ENCODE measurements at regions not wholly inside any gene's neighbourhood (a gene's known extent, or its start where the extent isn't known, plus 50 kb on each side); places are given as distances from the start of the nearest gene placed in this dataset.

- no peak for DNase-seq (ENCODE audit: low spot score)
Observed at GRCh38 chr18:43482136-43482535, 204.8 kb upstream of the SYT4 start.

DNA sequence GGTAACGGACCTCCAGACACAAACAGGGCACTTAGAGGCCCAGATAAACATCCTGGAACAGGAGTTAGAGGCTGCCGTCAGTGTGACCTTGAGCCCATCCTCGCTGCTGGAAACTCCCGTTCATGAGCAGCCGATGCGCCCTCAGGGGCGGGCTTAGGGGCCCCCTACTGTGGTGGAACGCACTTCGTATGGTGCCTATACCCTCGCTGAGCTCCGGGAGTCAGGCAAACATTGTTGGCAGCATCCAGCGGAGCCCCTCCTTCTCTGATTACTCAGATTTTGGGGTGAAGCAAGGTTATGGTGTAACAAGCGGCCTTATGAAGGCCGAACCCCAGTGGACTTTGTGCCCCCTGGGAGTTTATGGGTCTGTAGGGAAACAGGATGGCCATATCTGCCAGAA, 205.3 kb upstream of the SYT4 start:
- DNase-seq (ENCODE audit: low spot score): no peak

DNA sequence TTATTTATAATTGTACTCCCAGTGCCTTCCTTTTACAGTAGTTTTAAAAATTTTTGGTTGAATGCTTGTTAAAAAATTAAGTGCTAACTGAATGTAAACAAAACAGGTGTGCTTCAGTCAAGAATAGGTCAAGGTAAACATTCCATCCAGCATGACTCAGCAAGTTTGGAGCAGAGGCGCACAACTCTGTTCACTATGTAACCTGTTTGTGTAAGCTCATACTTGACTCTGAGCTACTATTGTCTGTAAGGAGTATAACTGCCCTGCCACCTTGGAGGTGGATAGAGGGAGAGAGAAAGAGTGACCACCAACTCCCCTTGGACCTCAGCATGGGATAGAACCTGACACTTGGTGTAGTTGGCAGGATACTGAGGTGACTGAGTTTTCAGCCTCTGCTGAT, 207.4 kb upstream of the SYT4 start:
- DNase-seq (ENCODE audit: low spot score): no peak

GRCh38 chr18:43485545-43485963, 208.3 kb upstream of the SYT4 start:
- no peak for DNase-seq (ENCODE audit: low spot score)

- DNase-seq (ENCODE audit: low spot score): no peak
Observed at GRCh38 chr18:43486462-43486861, 209.2 kb upstream of the SYT4 start.

DNA sequence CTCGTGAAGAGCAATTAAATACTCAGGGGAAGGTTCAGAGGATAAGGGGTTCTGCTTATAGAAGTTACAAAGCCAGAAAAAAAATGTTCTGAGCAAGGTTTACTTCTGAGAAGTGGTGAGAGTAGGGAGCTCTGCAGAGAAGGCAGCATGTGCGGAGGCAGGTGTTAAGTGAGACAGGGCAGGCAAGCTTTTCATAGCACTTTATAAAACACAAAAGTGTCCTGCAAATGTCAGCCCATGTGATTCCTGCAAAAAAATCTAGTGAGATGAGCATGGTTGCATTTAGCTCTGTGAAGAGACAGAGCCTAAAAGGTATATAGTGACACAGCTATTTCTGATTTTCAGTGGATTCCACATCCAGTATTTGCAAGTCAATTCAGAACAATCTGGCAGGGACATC, 223.8 kb upstream of the SYT4 start:
- no peak for DNase-seq (ENCODE audit: low spot score)

DNA sequence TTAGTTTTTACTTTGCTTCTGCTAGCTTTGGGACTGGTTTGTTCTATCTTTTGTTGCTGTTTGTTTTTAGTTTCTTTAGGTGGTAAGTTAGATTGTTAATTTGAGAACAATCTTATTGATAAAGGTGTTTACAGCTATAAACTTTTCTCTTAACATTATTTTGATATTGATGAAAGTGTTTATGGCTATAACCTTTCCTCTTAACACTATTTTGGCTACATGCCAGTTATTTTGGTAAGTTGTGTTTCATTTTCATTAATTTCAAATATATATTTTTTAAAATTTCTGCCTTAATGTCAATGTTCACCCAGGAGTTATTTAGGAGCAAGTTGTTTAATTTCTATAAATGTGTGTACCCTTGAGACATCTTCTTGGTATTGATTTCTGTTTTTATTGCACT, 229.6 kb upstream of the SYT4 start:
- no peak for DNase-seq (ENCODE audit: low spot score)

DNA sequence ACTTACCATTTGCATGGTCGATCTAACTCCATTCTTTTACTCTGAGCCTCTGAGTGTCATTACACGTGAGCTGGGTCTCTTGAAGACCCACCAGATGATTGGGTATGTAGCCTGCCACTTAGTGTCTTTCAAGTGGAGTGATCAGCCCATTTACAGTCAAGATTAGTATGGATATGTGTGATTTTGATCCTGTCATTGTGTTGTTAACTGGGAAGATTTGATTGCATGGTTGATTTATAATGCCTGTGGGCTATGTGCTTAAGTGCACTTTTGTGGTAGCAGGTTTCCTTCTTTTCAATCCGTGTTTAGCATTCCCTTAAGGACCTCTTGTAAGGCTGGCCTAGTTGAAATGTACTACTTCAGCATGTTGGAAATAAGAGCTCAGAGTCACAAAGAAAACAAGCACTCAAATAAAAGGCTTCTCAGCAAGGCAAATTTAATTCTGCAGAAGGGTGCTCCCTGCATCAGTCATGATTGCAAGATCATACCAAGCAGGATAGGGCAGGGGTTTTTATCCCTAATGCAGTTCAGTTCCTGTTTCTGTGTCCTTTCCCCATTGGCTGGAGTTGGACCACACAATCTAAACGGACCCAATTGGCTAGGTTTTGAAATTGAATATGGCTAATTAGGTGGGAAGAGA, 230.7 kb upstream of the SYT4 start:
- DNase-seq (ENCODE audit: low spot score): no peak

DNA sequence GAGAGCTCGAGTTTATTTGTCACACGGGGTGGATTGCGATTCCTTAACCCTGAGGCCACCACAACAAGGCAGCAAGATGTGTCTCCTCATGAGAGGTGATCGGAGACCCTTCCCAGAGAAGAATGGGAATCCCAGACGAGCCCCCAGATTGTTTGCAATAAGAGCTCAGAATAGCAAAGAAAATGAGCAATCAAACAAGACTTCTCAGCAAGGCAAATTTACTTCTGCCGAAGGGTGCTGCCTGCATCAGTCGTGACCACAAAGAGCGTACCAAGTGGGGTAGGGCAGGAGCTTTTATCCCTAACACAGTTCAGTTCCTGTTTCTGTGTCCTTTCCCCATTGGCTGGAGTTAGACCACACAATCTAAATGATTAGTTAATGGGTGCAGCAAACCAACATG, 237.5 kb upstream of the SYT4 start:
- DNase-seq (ENCODE audit: low spot score): no peak

GRCh38 chr18:43515481-43515880, 238.2 kb upstream of the SYT4 start:
- DNase-seq (ENCODE audit: low spot score): no peak

GRCh38 chr18:43524260-43524659, 247.0 kb upstream of the SYT4 start:
- no peak for DNase-seq (ENCODE audit: low spot score)

DNA sequence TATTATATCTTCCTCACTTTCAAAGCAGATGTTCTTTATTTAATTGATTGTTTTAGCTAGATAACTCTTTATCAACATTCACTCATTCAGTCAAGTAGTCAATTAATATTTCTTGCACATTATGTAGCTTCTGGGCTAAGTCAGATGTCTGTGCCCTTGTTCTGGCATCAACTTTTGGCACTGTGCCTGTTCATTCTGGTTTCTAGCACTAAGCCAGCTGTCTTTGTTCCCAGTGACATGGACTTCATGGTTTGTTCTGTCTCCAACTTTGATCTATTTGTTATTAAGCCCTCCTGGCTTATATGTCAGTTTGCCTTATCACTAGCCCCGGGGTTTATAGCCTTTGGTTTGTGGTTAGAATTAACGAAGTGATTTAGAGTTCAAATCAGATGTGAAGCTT, 247.9 kb upstream of the SYT4 start:
- DNase-seq (ENCODE audit: low spot score): peak; percentile 0

- no peak for DNase-seq (ENCODE audit: low spot score)
Observed at GRCh38 chr18:43526426-43527145, 249.3 kb upstream of the SYT4 start.

- DNase-seq (ENCODE audit: low spot score): no peak
Observed at GRCh38 chr18:43531438-43531837, 254.1 kb upstream of the SYT4 start.

GRCh38 chr18:43533371-43533770, 256.1 kb upstream of the SYT4 start:
- DNase-seq (ENCODE audit: low spot score): no peak

GRCh38 chr18:43534511-43534910, 257.2 kb upstream of the SYT4 start:
- DNase-seq (ENCODE audit: low spot score): no peak

- no peak for DNase-seq (ENCODE audit: low spot score)
Observed at GRCh38 chr18:43539862-43540261, 262.6 kb upstream of the SYT4 start.

DNA sequence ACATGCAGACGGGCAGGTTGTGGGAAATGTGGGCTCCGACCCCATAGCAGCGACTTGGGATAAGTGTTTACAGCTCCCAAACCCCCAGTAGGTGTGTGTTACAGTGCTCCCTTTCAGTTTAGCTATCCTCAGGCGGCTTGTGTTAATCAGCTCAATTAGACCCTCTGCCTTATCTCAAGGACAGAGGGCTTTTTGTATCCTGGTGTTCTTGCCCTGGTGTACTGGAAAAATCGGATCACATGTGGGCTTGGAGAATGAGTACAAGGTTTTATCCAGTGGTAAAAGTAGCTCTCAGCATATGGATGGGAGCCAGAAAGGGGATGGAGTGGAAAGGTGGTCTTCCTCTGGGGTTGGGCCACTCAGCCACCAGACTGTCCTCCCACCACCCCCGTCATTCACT, 264.7 kb upstream of the SYT4 start:
- no peak for DNase-seq (ENCODE audit: low spot score)

DNA sequence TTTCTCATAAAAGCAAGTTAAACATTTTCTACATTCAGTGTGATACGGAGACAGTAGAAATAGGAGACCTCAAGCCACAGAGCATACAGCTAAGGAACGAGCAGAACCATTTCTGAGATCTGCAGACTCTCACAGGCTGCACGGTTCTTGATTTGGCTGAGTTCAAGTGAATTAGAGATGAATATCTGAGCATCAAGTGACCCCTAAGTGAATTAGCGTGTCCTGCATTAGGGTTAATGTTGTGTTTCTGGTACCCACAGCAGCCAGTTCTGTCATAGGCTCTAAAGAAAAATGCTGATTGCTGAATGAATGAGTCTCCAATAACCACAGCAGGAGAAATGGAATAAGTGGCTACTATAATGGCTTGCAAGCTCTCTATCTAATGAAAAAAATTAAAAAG, 265.9 kb upstream of the SYT4 start:
- no peak for DNase-seq (ENCODE audit: low spot score)

DNA sequence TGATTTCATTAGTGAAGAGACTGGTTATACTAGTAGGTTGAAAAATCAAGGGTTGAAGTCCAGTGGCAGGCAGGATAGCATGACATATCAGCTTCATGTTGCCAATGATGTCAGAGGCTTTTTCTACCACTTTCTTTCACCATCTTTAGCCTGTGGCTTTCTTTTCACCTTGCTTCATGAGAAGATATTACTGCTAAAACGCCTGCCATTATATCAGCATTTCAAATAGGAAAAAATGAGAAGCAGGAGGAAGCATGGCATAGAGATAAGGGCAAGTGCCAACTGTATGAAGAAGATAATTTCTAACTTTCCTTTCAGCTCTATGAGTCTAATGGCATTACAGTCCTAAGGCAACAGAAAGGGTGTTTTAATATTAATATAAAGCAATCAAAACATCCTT, 270.2 kb upstream of the SYT4 start:
- DNase-seq (ENCODE audit: low spot score): no peak

DNA sequence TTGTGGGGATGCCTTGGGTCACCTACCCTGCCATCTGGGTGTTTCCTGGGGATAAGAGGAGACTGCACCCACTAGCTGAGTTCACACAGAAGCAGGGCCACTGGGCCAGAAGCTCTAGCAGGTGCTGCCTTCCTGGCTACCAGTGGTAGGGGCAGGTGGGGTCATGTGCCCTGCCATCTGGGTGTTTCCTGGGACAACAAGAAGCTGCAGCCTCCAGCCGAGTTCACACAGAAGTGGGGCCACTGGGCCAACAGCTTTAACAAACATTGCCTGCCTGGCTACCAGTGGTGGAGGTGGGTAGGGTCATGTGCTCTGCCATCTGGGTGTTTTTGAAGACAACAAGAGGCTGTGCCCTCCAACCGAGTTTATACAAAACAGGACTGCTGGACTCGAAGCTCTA, 282.2 kb upstream of the SYT4 start:
- DNase-seq (ENCODE audit: low spot score): no peak

GRCh38 chr18:43563780-43564179, 286.5 kb upstream of the SYT4 start:
- peak; percentile 22 for DNase-seq (ENCODE audit: low spot score)

DNA sequence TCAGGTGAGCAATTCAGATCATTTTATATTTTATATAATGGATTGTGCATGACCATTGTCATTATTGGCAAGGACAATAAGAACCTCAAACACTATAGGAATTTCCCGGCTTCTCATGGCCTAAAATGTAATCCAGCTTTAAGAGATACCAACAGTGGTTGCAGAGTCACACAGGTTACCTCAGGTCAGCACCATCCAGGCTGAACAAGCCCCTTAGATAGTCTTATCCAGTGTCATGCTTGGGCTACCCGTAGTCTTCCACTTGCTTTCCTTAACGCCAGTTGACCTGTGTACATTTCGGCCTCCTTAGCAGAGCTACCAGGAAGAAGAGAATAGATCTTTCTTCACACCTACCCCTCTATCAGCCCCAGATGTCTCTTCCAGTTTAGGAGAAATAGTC, 293.3 kb upstream of the SYT4 start:
- no peak for DNase-seq (ENCODE audit: low spot score)

DNA sequence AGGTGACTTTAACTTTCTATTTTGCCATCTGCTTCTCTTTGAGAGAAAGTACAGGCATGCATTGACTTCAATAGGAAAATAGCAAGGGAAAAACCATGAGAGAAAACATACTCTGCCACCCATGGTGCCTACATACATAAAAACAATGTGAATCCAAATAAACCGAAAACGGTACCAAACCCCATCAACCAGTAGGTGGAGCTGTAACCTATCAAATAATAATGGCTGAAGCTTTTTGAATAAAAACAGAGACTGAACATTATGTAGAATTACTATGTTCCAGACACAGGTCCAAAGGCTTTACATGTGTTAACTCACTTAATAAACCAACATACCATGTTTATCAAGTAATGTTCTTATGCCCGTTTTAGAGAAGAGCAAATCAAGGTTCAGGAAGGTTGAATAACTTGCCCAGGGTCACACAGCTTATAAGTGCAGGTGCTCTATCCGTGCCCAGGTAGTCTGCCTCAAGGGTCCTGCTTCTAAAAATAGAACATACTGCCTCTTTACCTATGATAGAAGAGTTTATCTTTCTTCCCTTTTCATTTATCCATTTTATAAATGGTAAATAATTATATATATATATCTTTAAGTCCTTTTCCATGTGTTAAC, 293.9 kb upstream of the SYT4 start:
- DNase-seq (ENCODE audit: low spot score): peak; percentile 9
